ENCODE measurements at regions not wholly inside any gene's neighbourhood (a gene's known extent, or its start where the extent isn't known, plus 50 kb on each side); places are given as distances from the start of the nearest gene placed in this dataset.

- no peak for TF ChIP-seq HMGXB4 (CRISPR knock-in tag; IDR thresholded peaks at IDR 0.05)
- no peak for TF ChIP-seq DDX20 (tag; IDR thresholded peaks at IDR 0.05; ENCODE audit: low read depth)
- no peak for TF ChIP-seq RAD21 (CRISPR knock-in tag; conservative IDR thresholded peaks at IDR 0.05 in 1 of 2, IDR thresholded peaks at IDR 0.05 in 1 of 2)
- TF ChIP-seq SMARCA4 (IDR thresholded peaks at IDR 0.05), result no peak
- no peak for TF ChIP-seq ZFPM2 (CRISPR knock-in tag; IDR thresholded peaks at IDR 0.05)
- TF ChIP-seq ZNF431 (CRISPR knock-in tag; IDR thresholded peaks at IDR 0.05), result no peak
- no peak for TF ChIP-seq ZNF830 (CRISPR knock-in tag; IDR thresholded peaks at IDR 0.05)
- no peak for TF ChIP-seq TEAD2 (tag; IDR thresholded peaks at IDR 0.05)
- TF ChIP-seq TAF7 (tag; IDR thresholded peaks at IDR 0.05), result no peak
- no peak for TF ChIP-seq MXD1 (CRISPR knock-in tag; IDR thresholded peaks at IDR 0.05; ENCODE audit: borderline replicate concordance, poor library complexity, severe bottlenecking)
- no peak for TF ChIP-seq NFRKB (IDR thresholded peaks at IDR 0.05; ENCODE audit: low read depth)
- peak; percentile 65 for TF ChIP-seq ATF3 (IDR thresholded peaks at IDR 0.05)
- TF ChIP-seq ATF3 (CRISPR knock-in tag; conservative IDR thresholded peaks at IDR 0.05), result no peak
- no peak for TF ChIP-seq RFX7 (CRISPR knock-in tag; IDR thresholded peaks at IDR 0.05)
- TF ChIP-seq ZNF79 (CRISPR knock-in tag; IDR thresholded peaks at IDR 0.05; ENCODE audit: low read depth), result no peak
- no peak for TF ChIP-seq ZNF695 (CRISPR knock-in tag; IDR thresholded peaks at IDR 0.05)
- no peak for TF ChIP-seq PRPF4 (IDR thresholded peaks at IDR 0.05; ENCODE audit: insufficient read depth, low read depth, low read length, poor library complexity, severe bottlenecking)
- TF ChIP-seq MCM5 (IDR thresholded peaks at IDR 0.05; ENCODE audit: low read depth), result no peak
- TF ChIP-seq FOXJ3 (CRISPR knock-in tag; IDR thresholded peaks at IDR 0.05), result no peak
- TF ChIP-seq MLLT1 (IDR thresholded peaks at IDR 0.05), result no peak
- no peak for TF ChIP-seq ZBTB43 (CRISPR knock-in tag; IDR thresholded peaks at IDR 0.05)
- TF ChIP-seq C11orf30 (IDR thresholded peaks at IDR 0.05; ENCODE audit: low read depth), result no peak
- no peak for TF ChIP-seq ZNF263 (CRISPR knock-in tag; IDR thresholded peaks at IDR 0.05; ENCODE audit: borderline replicate concordance)
- no peak for TF ChIP-seq RAD51 (IDR thresholded peaks at IDR 0.05; ENCODE audit: borderline replicate concordance, low read depth)
- TF ChIP-seq RB1 (IDR thresholded peaks at IDR 0.05; ENCODE audit: low read depth), result no peak
- no peak for TF ChIP-seq MYC (IDR thresholded peaks at IDR 0.05; ENCODE audit: low read depth, low read length)
- no peak for TF ChIP-seq MYC (CRISPR knock-in tag; IDR thresholded peaks at IDR 0.05; ENCODE audit: borderline replicate concordance, low read depth)
Measured at GRCh38 chr4:4704267-4704666, 155.2 kb upstream of the MSX1 start (continued).

Measured in K562 (cell line).